Endodermal cell (in vitro differentiated cells): ENCODE measurements at regions not wholly inside any gene's neighbourhood (a gene's known extent, or its start where the extent isn't known, plus 50 kb on each side); places are given as distances from the start of the nearest gene placed in this dataset.

ENCODE experiments used
- DNase-seq: peaks from one replicate; pipeline ENCODE4 v3.0.0-alpha.2; 2017
- H3K27ac ChIP-seq: 2 replicates; pipeline ENCODE4 v1.5.1; 2013; ENCODE audit warnings: mild to moderate bottlenecking, low read depth, low read length, moderate library complexity
- H3K27me3 ChIP-seq: 2 replicates; pipeline ENCODE4 v1.6.1; 2013; ENCODE audit warnings: mild to moderate bottlenecking, low read length, moderate library complexity; ENCODE audit not compliant: insufficient read depth, control insufficient read depth, poor library complexity, severe bottlenecking
- H3K36me3 ChIP-seq: 2 replicates; pipeline ENCODE4 v1.7.0; 2013; ENCODE audit warnings: mild to moderate bottlenecking, low read length, moderate library complexity; ENCODE audit not compliant: control insufficient read depth, insufficient read depth
- H3K4me1 ChIP-seq: one replicate; pipeline ENCODE4 v1.7.0; 2013; ENCODE audit warnings: low read length; ENCODE audit not compliant: control insufficient read depth, insufficient read depth
- H3K4me3 ChIP-seq: 2 replicates; pipeline ENCODE4 v1.5.1; 2013; ENCODE audit warnings: mild to moderate bottlenecking, low read length, moderate library complexity
- H3K9ac ChIP-seq: 2 replicates; pipeline ENCODE4 v1.6.1; 2013; ENCODE audit warnings: mild to moderate bottlenecking, low read length, moderate library complexity; ENCODE audit not compliant: poor library complexity, severe bottlenecking; ENCODE audit errors: extremely low read depth
- H3K9me3 ChIP-seq: 2 replicates; pipeline ENCODE4 v1.6.1; 2013; ENCODE audit warnings: mild to moderate bottlenecking, low read length, moderate library complexity; ENCODE audit not compliant: control insufficient read depth
- H3K27ac Mint-ChIP-seq: 2 replicates; pipeline ENCODE4 v1.8.0; 2020; ENCODE audit warnings: mixed read lengths
- H3K27me3 Mint-ChIP-seq: 2 replicates; pipeline ENCODE4 v1.8.0; 2021; ENCODE audit warnings: mild to moderate bottlenecking, mixed read lengths; ENCODE audit not compliant: insufficient read depth
- H3K36me3 Mint-ChIP-seq: 2 replicates; pipeline ENCODE4 v1.8.0; 2020; ENCODE audit warnings: low read depth, mixed read lengths
- H3K4me1 Mint-ChIP-seq: 2 replicates; pipeline ENCODE4 v1.8.0; 2020; ENCODE audit warnings: mixed read lengths
- H3K4me3 Mint-ChIP-seq: 2 replicates; pipeline ENCODE4 v1.8.0; 2020; ENCODE audit warnings: mild to moderate bottlenecking, moderate library complexity, mixed read lengths
- H3K9me3 Mint-ChIP-seq: 2 replicates; pipeline ENCODE4 v1.8.0; 2020; ENCODE audit warnings: mild to moderate bottlenecking, mixed read lengths
- CTCF ChIP-seq: fragments of 200-600 bp; sonication (generic); conservative IDR thresholded peaks from 2 replicates; pipeline ENCODE4 v1.5.0; 2021; ENCODE audit warnings: antibody characterized with exemption, mild to moderate bottlenecking
- WGBS, 2 experiments: methylation state at CpG; one replicate each; pipeline versions ENCODE4 v1.1.5 to v1.1.7; 2013; ENCODE audit warnings: missing lambda C conversion rate in 2 of 2, mixed read lengths in 1 of 2; ENCODE audit not compliant: insufficient coverage in 1 of 2, insufficient read length in 1 of 2; 5-methylcytosine and 5-hydroxymethylcytosine counted together

- no peaks in the 10 kb centered on the region for H3K27me3 Mint-ChIP-seq
- no peak for TF ChIP-seq CTCF
- Histone ChIP-seq H3K4me1 (no peaks in the 10 kb centered on the region), H3K27me3 (no peaks in the 10 kb centered on the region), H3K36me3 (no peaks in the 10 kb centered on the region), H3K27ac (no peak overlapping the region), H3K9ac (no peak overlapping the region), H3K4me3 (no peak overlapping the region), H3K9me3 (no peaks in the 10 kb centered on the region)
- 79 to 81% methylated on average over 3 to 8 of the region's 8 CpGs for WGBS, 2 experiments
- no peak overlapping the region for H3K27ac Mint-ChIP-seq
- no peak overlapping the region for H3K4me3 Mint-ChIP-seq
- peak; percentile 13 for DNase-seq
- H3K4me1 Mint-ChIP-seq, result no peaks in the 10 kb centered on the region
- no peaks in the 10 kb centered on the region for H3K9me3 Mint-ChIP-seq
- H3K36me3 Mint-ChIP-seq, result no peaks in the 10 kb centered on the region
These were observed 108.6 kb upstream of the GPR26 start for GRCh38 chr10:123557366-123558108.

GRCh38 chr10:123558651-123559050, 107.5 kb upstream of the GPR26 start:
- Histone ChIP-seq H3K9me3 (no peaks in the 10 kb centered on the region), H3K27ac (no peak overlapping the region), H3K4me3 (no peak overlapping the region), H3K4me1 (no peaks in the 10 kb centered on the region), H3K9ac (no peak overlapping the region), H3K36me3 (no peaks in the 10 kb centered on the region), H3K27me3 (no peaks in the 10 kb centered on the region)
- no peaks in the 10 kb centered on the region for H3K27me3 Mint-ChIP-seq
- TF ChIP-seq CTCF, result no peak
- H3K4me1 Mint-ChIP-seq, result no peaks in the 10 kb centered on the region
- WGBS, 2 experiments, result 86 to 93% methylated on average over 12 to 17 of the region's 17 CpGs
- DNase-seq, result peak; percentile 50
- H3K27ac Mint-ChIP-seq, result no peak overlapping the region
- no peaks in the 10 kb centered on the region for H3K9me3 Mint-ChIP-seq
- no peaks in the 10 kb centered on the region for H3K36me3 Mint-ChIP-seq
- no peak overlapping the region for H3K4me3 Mint-ChIP-seq

GRCh38 chr10:123559066-123559822, 106.9 kb upstream of the GPR26 start:
- H3K4me1 ChIP-seq, result no peaks in the 10 kb centered on the region
- peak; percentile 95 for DNase-seq
- H3K27me3 ChIP-seq, result no peaks in the 10 kb centered on the region
- H3K4me3 ChIP-seq, result no peak overlapping the region
- no peaks in the 10 kb centered on the region for H3K36me3 ChIP-seq
- no peak overlapping the region for H3K4me3 Mint-ChIP-seq
- no peak overlapping the region for H3K9ac ChIP-seq
- H3K9me3 Mint-ChIP-seq, result no peaks in the 10 kb centered on the region
- no peak overlapping the region for H3K27ac ChIP-seq
- no peak overlapping the region for H3K27ac Mint-ChIP-seq
- 56 to 66% methylated on average over 16 to 28 of the region's 28 CpGs for WGBS, 2 experiments
- H3K4me1 Mint-ChIP-seq, result no peaks in the 10 kb centered on the region
- peak; percentile 98 for TF ChIP-seq CTCF
- no peaks in the 10 kb centered on the region for H3K9me3 ChIP-seq
- H3K27me3 Mint-ChIP-seq, result no peaks in the 10 kb centered on the region
- no peaks in the 10 kb centered on the region for H3K36me3 Mint-ChIP-seq
